Prostate gland (tissue), 2 donors: ENCODE measurements at regions not wholly inside any gene's neighbourhood (a gene's known extent, or its start where the extent isn't known, plus 50 kb on each side); places are given as distances from the start of the nearest gene placed in this dataset.
A peak's percentile ranks its signal among the peaks of the same experiment; 100 is the strongest.

Experiments
- DNase-seq: peaks from one replicate; pipeline ENCODE4 v3.0.0-alpha.2; 2019; ENCODE audit warnings: low spot score
- H3K27ac ChIP-seq, 2 donors: fragments of 200-600 bp; sonication (generic); 2 replicates each; pipeline ENCODE4 v1.5.1; 2017 to 2019
- H3K27me3 ChIP-seq: fragments of 200-600 bp; sonication (generic); replicated peaks from 2 replicates; pipeline ENCODE4 v1.5.1; 2019; ENCODE audit not compliant: insufficient read depth
- H3K36me3 ChIP-seq, 2 donors: fragments of 200-600 bp; sonication (generic); 1 replicate in 1 of 2; 2 replicates in 1 of 2; pipeline versions ENCODE4 v1.5.1 to v1.8.1; 2017 to 2019
- H3K4me1 ChIP-seq: fragments of 200-600 bp; sonication (generic); replicated peaks from 2 replicates; pipeline ENCODE4 v1.5.1; 2019
- H3K4me3 ChIP-seq, 2 donors: fragments of 200-600 bp; sonication (generic); 2 replicates each; pipeline ENCODE4 v1.5.1; 2017 to 2019
- H3K9me3 ChIP-seq: fragments of 200-600 bp; sonication (generic); 2 replicates; pipeline ENCODE4 v1.5.1; 2017
- CTCF ChIP-seq, 4 experiments: fragments of 200-600 bp in 2 of 4; fragments of 450-650 bp in 2 of 4; sonication (generic) in 2 of 4; IDR thresholded peaks; 1 replicate in 3 of 4; 2 replicates in 1 of 4; pipeline ENCODE4 v1.5.1; 2016 to 2019; ENCODE audit warnings: antibody characterized with exemption in 4 of 4, mild to moderate bottlenecking in 2 of 4, moderate library complexity in 2 of 4
- POLR2A ChIP-seq: fragments of 450-650 bp; IDR thresholded peaks from one replicate; pipeline ENCODE4 v1.6.1; 2016; ENCODE audit warnings: antibody characterized with exemption, mild to moderate bottlenecking
- POLR2AphosphoS5 ChIP-seq: sonication (generic); formaldehyde crosslinking; IDR thresholded peaks from one replicate; pipeline ENCODE4 v1.6.1; 2017; ENCODE audit warnings: antibody characterized with exemption
- WGBS: methylation state at CpG from one replicate; pipeline ENCODE4 v1.1.5; 2018; 5-methylcytosine and 5-hydroxymethylcytosine counted together
- intact Hi-C: fragments of 100-400 bp; cut with DNase I; formaldehyde crosslinking; loops from one replicate; pipeline ENCODE4 v1.14.2; 2022

DNA sequence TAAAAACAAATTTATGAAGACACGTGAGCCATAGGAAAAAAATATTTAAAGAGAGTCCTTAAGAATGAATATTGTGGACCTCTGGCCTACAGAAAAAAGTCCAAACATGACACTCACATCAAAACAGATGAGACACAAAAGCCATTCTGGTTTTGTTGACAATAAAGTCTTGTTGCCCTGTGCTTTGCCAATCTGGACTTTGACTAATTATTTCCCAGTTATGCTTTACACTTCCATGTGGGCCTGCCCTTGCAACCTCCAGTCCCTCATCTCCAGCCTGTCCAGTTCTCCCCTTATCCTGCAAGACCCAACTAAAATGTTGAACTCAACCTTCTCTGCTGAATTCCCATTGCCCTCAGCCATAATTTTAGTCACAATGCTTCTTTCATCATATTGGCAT is 184.5 kb upstream of the SERP2 start:
- H3K4me3 ChIP-seq, result no peak overlapping the region
- H3K4me1 ChIP-seq, result no peaks in the 10 kb centered on the region
- no peaks in the 10 kb centered on the region for H3K27me3 ChIP-seq
- no peaks in the 10 kb centered on the region for H3K36me3 ChIP-seq
- 95% methylated on average over 1 of the region's 1 CpG for WGBS
- intact Hi-C loops, result no loop called here
- DNase-seq, result no peak
- TF ChIP-seq POLR2AphosphoS5, result no peak
- TF ChIP-seq POLR2A, result no peak
- no peak for TF ChIP-seq CTCF (IDR thresholded peaks at IDR 0.05)
- H3K27ac ChIP-seq, result no peak overlapping the region
- H3K9me3 ChIP-seq, result no peaks in the 10 kb centered on the region

DNA sequence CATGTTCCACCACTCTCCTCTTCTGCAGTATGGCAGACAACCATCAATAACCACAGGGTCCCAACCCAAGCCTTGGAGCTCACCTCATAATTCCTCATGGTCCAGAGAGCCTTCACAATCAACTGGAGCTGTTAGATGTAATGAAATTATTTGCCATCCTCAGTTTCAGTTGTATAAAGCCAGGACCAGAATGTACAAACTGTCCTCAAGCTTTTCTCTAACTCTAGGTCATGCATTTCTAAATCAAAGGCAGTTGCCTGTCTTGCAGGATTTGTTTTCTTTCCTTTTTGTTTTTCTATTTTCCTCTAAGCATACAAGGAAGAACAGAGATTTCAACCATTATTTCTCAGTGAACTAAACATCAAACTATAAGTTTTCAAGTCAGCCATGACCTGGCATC is 182.5 kb upstream of the SERP2 start:
- no peak overlapping the region for H3K4me3 ChIP-seq
- DNase-seq, result no peak
- TF ChIP-seq POLR2AphosphoS5 (no peak), POLR2A (no peak), CTCF (IDR thresholded peaks at IDR 0.05) (no peak)
- H3K9me3 ChIP-seq, result no peaks in the 10 kb centered on the region
- intact Hi-C loops, result loop anchor here (10.0 kb wide), 1 partner anchor 244 kb away; no protein-coding TSS in a partner anchor
- no peaks in the 10 kb centered on the region for H3K36me3 ChIP-seq
- no peaks in the 10 kb centered on the region for H3K4me1 ChIP-seq
- peak overlapping the region; percentile 3 to 37 for H3K27ac ChIP-seq
- no peaks in the 10 kb centered on the region for H3K27me3 ChIP-seq

GRCh38 chr13:44191504-44192171 is 182.0 kb upstream of the SERP2 start:
- DNase-seq, result peak; percentile 56
- no peaks in the 10 kb centered on the region for H3K4me1 ChIP-seq
- H3K4me3 ChIP-seq, result no peak overlapping the region
- peak overlapping the region; percentile 37 to 57 for H3K27ac ChIP-seq
- H3K36me3 ChIP-seq, result no peaks in the 10 kb centered on the region
- WGBS, result 75% methylated on average over 15 of the region's 15 CpGs
- no peaks in the 10 kb centered on the region for H3K27me3 ChIP-seq
- H3K9me3 ChIP-seq, result no peaks in the 10 kb centered on the region
- TF ChIP-seq POLR2A (no peak), CTCF (IDR thresholded peaks at IDR 0.05) (peak; percentile 45 to 93 (median 72)), POLR2AphosphoS5 (peak; percentile 76)
- intact Hi-C loops, result loop anchor here (10.0 kb wide), 1 partner anchor 243 kb away; no protein-coding TSS in a partner anchor

GRCh38 chr13:44193731-44194130 is 179.9 kb upstream of the SERP2 start:
- Histone ChIP-seq H3K27me3 (no peaks in the 10 kb centered on the region), H3K4me1 (no peaks in the 10 kb centered on the region), H3K4me3 (no peak overlapping the region), H3K9me3 (no peaks in the 10 kb centered on the region), H3K27ac (no peak overlapping the region), H3K36me3 (no peaks in the 10 kb centered on the region)
- intact Hi-C loops, result loop anchor here (10.0 kb wide), 1 partner anchor 241 kb away; no protein-coding TSS in a partner anchor
- TF ChIP-seq POLR2A (no peak), POLR2AphosphoS5 (no peak), CTCF (IDR thresholded peaks at IDR 0.05) (no peak)
- WGBS, result 99% methylated on average over 3 of the region's 3 CpGs
- no peak for DNase-seq

- WGBS, result 86% methylated on average over 3 of the region's 3 CpGs
- H3K36me3 ChIP-seq, result no peaks in the 10 kb centered on the region
- H3K4me3 ChIP-seq, result no peak overlapping the region
- intact Hi-C loops, result loop anchor here (10.0 kb wide), 1 partner anchor 240 kb away; no protein-coding TSS in a partner anchor
- no peaks in the 10 kb centered on the region for H3K4me1 ChIP-seq
- TF ChIP-seq CTCF (IDR thresholded peaks at IDR 0.05) (no peak), POLR2AphosphoS5 (no peak), POLR2A (no peak)
- no peak overlapping the region for H3K27ac ChIP-seq
- DNase-seq, result no peak
- H3K9me3 ChIP-seq, result no peaks in the 10 kb centered on the region
- no peaks in the 10 kb centered on the region for H3K27me3 ChIP-seq
These were observed 178.4 kb upstream of the SERP2 start for GRCh38 chr13:44195245-44195644.
